H54 (cell line): ENCODE measurements at regions not wholly inside any gene's neighbourhood (a gene's known extent, or its start where the extent isn't known, plus 50 kb on each side); places are given as distances from the start of the nearest gene placed in this dataset.

ENCODE experiments used
- DNase-seq: peaks from one replicate; pipeline ENCODE4 v3.0.0; 2011; ENCODE audit warnings: low spot score, mixed read lengths; ENCODE audit not compliant: insufficient read length
- FAIRE-seq: peaks from 3 replicates; lab custom pipeline; 2011; peaks lifted over from hg19 to GRCh38; lab: Jason Lieb, UNC
- POLR2A ChIP-seq: IDR thresholded peaks from 2 replicates; pipeline ENCODE4 v1.6.1; 2011; ENCODE audit warnings: low read depth, mild to moderate bottlenecking, low read length

- no peak for TF ChIP-seq POLR2A
- FAIRE-seq (no peak), DNase-seq (no peak)
Observed at GRCh38 chr2:195006856-195007255, 650.2 kb upstream of the SLC39A10 start.

- TF ChIP-seq POLR2A, result no peak
- no peak for FAIRE-seq
- DNase-seq, result no peak
Observed at GRCh38 chr2:195003881-195004471, 653.0 kb upstream of the SLC39A10 start.

- DNase-seq, result no peak
- no peak for FAIRE-seq
- TF ChIP-seq POLR2A, result no peak
Observed at GRCh38 chr2:195001924-195002323, 655.1 kb upstream of the SLC39A10 start.

DNA sequence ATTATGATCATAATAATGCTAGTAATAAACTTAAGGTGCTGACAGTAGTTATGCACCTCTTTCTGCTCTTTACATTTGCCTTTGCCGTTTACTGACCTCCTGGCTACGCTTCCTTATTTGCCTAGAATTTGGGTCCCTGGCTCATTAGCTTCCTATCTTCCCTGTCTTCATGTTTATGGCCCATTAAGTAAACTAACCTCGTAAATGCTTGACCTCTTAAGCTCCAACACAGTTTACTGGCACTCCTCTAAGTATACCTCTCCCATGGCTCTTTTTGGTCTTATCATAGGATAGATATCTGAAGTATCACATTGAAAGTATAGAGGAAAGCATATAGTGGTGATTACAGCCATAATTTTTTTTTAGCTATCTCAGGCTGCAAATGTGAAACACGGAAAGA, 657.3 kb upstream of the SLC39A10 start:
- TF ChIP-seq POLR2A, result no peak
- no peak for FAIRE-seq

GRCh38 chr2:194992648-194993047, 664.4 kb upstream of the SLC39A10 start:
- no peak for TF ChIP-seq POLR2A
- FAIRE-seq, result no peak
- no peak for DNase-seq

More for the DNA sequence above, 657.3 kb upstream of the SLC39A10 start:
- no peak for DNase-seq

DNA sequence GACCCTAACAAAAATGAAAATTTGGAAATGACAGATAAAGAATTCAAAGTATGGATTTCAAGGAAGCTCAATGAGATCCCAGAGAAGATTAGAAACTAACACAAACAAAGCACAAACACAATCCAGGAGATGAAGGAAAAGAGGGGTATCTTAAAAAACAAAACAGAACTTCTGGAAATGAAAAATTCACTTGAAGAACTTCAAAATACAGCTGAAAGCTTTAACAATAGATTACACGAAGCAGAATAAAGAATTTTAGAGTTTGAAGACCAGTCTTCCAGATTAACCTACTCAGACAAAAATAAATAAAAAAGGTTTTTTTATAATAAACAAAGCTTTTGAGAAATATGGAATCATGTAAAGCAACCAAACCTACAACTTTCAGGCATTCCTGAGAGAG, 671.8 kb upstream of the SLC39A10 start:
- FAIRE-seq, result no peak
- no peak for TF ChIP-seq POLR2A
- DNase-seq, result no peak

GRCh38 chr2:194962254-194962653, 694.8 kb upstream of the SLC39A10 start:
- TF ChIP-seq POLR2A, result no peak
- FAIRE-seq (no peak), DNase-seq (no peak)

- no peak for FAIRE-seq
- DNase-seq, result no peak
- no peak for TF ChIP-seq POLR2A
Observed at GRCh38 chr2:194954218-194954617, 702.8 kb upstream of the SLC39A10 start.

DNA sequence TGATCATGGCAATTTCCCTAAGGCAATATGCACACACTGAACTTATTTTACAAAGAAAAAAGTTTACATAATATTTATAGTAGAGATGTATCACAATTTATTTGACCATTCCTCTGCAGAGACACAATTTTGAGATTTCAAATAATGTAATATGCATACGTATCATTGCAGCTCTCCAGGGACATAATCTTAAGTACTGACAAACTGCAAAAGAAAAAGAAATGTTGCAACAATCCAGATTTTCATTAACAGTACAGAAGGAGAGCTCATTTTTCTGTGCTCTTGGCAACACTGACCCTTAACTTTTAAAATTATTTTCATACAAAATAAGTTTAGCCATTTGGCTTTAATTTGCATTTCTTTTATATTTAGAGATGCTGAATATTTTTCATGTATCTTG, 710.2 kb upstream of the SLC39A10 start:
- FAIRE-seq (no peak), DNase-seq (no peak)
- no peak for TF ChIP-seq POLR2A

DNA sequence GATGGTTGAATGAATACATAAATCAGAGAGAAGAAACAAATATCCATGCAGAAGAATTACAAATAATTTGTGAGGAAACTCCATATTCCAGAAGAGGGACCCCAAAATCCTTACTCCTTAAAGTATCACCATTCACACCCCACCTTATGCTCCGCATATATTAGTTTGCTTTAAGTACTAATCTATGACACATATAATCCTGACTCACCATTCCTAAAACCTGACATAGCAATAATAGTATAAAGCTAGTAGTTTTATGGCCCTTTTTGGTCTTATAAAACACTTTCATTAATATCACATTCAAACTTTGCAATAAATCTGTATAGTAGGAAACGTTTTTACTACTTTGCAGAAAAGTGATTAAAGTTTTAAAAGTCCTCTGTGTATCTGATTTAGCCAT, 719.0 kb upstream of the SLC39A10 start:
- no peak for FAIRE-seq
- DNase-seq, result no peak
- TF ChIP-seq POLR2A, result no peak

DNA sequence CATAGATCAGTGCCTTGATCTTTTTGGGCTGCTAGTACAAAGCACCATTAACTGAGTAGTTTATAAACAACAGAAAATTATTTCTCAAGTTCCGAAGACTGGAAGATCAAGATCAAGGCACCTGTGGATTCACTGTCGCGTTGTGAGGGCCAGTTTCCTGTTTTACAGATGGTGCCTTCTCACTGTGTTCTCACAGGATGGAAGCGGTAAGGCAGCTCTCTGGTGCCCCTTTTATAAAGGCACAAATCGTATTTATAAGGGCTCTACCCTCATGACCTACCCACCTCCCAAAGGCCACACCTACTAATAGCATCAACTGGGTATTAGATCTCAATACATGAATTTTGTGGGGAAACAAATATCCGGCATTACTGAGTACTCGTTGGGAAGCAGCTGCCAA, 729.5 kb upstream of the SLC39A10 start:
- FAIRE-seq, result no peak
- DNase-seq, result no peak
- TF ChIP-seq POLR2A, result no peak

- DNase-seq (no peak), FAIRE-seq (no peak)
- no peak for TF ChIP-seq POLR2A
Observed at GRCh38 chr2:194926873-194927272, 730.2 kb upstream of the SLC39A10 start.

DNA sequence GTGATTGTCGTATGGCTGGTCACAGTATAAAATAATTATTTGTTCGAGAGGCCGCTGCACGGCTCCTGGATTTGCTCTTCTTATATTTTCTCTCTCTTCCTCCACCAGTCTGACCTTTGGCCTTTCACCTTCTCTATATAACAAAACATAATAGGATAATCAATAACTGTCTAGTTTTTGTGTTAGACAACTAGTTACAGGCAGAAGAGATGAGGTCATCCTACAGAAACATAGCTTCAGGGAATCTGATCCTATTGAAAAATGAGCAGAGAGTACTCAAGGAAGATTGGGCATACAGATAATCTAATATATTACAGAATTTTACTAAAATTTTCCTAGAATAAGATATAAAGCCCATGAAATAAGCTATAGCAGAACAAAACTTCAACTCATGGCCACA, 731.3 kb upstream of the SLC39A10 start:
- FAIRE-seq, result no peak
- TF ChIP-seq POLR2A, result no peak

GRCh38 chr2:194917519-194917918, 739.5 kb upstream of the SLC39A10 start:
- no peak for TF ChIP-seq POLR2A
- FAIRE-seq (no peak), DNase-seq (no peak)

More for the DNA sequence above, 731.3 kb upstream of the SLC39A10 start:
- no peak for DNase-seq

DNA sequence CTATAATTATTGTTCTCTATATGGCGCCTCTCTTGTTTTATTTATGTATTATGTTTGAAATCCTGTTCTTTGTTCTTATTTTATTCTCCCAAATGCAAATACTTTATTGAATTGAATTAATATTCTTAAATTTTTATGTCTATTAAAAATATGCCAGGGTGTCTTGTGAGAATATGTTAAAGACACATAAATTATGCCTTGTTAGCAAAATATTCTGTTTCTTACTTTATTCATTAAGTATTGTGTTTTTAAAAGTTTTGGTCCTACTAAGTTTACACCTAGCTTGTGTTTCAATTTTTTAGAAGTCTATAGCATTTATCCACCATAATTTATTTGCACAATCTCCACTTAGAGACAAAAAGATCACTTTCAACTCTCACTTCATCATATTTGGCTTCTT, 741.5 kb upstream of the SLC39A10 start:
- DNase-seq (no peak), FAIRE-seq (no peak)
- no peak for TF ChIP-seq POLR2A
